ENCODE measurements at regions not wholly inside any gene's neighbourhood (a gene's known extent, or its start where the extent isn't known, plus 50 kb on each side); places are given as distances from the start of the nearest gene placed in this dataset.
A peak's percentile ranks its signal among the peaks of the same experiment; 100 is the strongest.

- peak; percentile 7 for DNase-seq (ENCODE audit: low read depth)
Measured at GRCh38 chr4:187770345-187770744, 225.2 kb upstream of the ZFP42 start.

GRCh38 chr4:187777954-187778353, 217.6 kb upstream of the ZFP42 start:
- no peak for DNase-seq (ENCODE audit: low read depth)

GRCh38 chr4:187780070-187780469, 215.5 kb upstream of the ZFP42 start:
- DNase-seq (ENCODE audit: low read depth), result no peak

- DNase-seq (ENCODE audit: low read depth), result no peak
Measured at GRCh38 chr4:187782286-187782824, 213.2 kb upstream of the ZFP42 start.

GRCh38 chr4:187786190-187786589, 209.4 kb upstream of the ZFP42 start:
- no peak for DNase-seq (ENCODE audit: low read depth)

- DNase-seq (ENCODE audit: low read depth), result no peak
Measured at GRCh38 chr4:187789078-187789477, 206.5 kb upstream of the ZFP42 start.

GRCh38 chr4:187795737-187796136, 199.8 kb upstream of the ZFP42 start:
- no peak for DNase-seq (ENCODE audit: low read depth)

- DNase-seq (ENCODE audit: low read depth), result no peak
Measured at GRCh38 chr4:187798385-187798784, 197.2 kb upstream of the ZFP42 start.

GRCh38 chr4:187799735-187800134, 195.8 kb upstream of the ZFP42 start:
- DNase-seq (ENCODE audit: low read depth), result no peak

- DNase-seq (ENCODE audit: low read depth), result no peak
Measured at GRCh38 chr4:187811591-187811990, 184.0 kb upstream of the ZFP42 start.

GRCh38 chr4:187814737-187815465, 180.7 kb upstream of the ZFP42 start:
- peak; percentile 41 for DNase-seq (ENCODE audit: low read depth)

GRCh38 chr4:187826725-187827124, 168.8 kb upstream of the ZFP42 start:
- peak; percentile 57 for DNase-seq (ENCODE audit: low read depth)

- DNase-seq (ENCODE audit: low read depth), result peak; percentile 28
Measured at GRCh38 chr4:187827631-187828030, 167.9 kb upstream of the ZFP42 start.

- DNase-seq (ENCODE audit: low read depth), result no peak
Measured at GRCh38 chr4:187839765-187840164, 155.8 kb upstream of the ZFP42 start.

- peak; percentile 6 for DNase-seq (ENCODE audit: low read depth)
Measured at GRCh38 chr4:187840814-187841213, 154.8 kb upstream of the ZFP42 start.

- DNase-seq (ENCODE audit: low read depth), result no peak
Measured at GRCh38 chr4:187849556-187850225, 145.9 kb upstream of the ZFP42 start.

GRCh38 chr4:187865914-187866313, 129.7 kb upstream of the ZFP42 start:
- peak; percentile 6 for DNase-seq (ENCODE audit: low read depth)

- DNase-seq (ENCODE audit: low read depth), result no peak
Measured at GRCh38 chr4:187883049-187883448, 112.5 kb upstream of the ZFP42 start.

GRCh38 chr4:187883836-187884475, 111.6 kb upstream of the ZFP42 start:
- DNase-seq (ENCODE audit: low read depth), result no peak

- no peak for DNase-seq (ENCODE audit: low read depth)
Measured at GRCh38 chr4:187887906-187888305, 107.7 kb upstream of the ZFP42 start.

GRCh38 chr4:187889651-187890050, 105.9 kb upstream of the ZFP42 start:
- no peak for DNase-seq (ENCODE audit: low read depth)

- no peak for DNase-seq (ENCODE audit: low read depth)
Measured at GRCh38 chr4:187893418-187893817, 102.2 kb upstream of the ZFP42 start.

- no peak for DNase-seq (ENCODE audit: low read depth)
Measured at GRCh38 chr4:187903106-187903505, 92.5 kb upstream of the ZFP42 start.

Data from RPMI7951 (cell line).